A673 (cell line): ENCODE measurements at regions not wholly inside any gene's neighbourhood (a gene's known extent, or its start where the extent isn't known, plus 50 kb on each side); places are given as distances from the start of the nearest gene placed in this dataset.

Experiments
- BruUV-seq: library from RNA; stranded (reverse); fragments of 400-500 nt; replicated peaks from 2 replicates; lab custom pipeline; 2021; lab: Mats Ljungman, UMichigan
- CTCF ChIA-PET: fragments of 300-600 bp; sonication (Branson Sonifier 250); formaldehyde crosslinking; loops from one replicate; lab custom pipeline; 2022; ENCODE audit warnings: antibody characterized with exemption; lab: Charles Lee
- POLR2A ChIA-PET: fragments of 300-600 bp; sonication (Branson Sonifier 250); formaldehyde crosslinking; loops from one replicate; lab custom pipeline; 2022; ENCODE audit warnings: antibody characterized with exemption; ENCODE audit not compliant: low non-redundant PET; lab: Charles Lee
- DNase-seq: peaks from one replicate; pipeline ENCODE4 v3.0.0-alpha.2; 2015; ENCODE audit warnings: low spot score
- H3K27ac ChIP-seq: fragments of 200-600 bp; sonication (generic); 2 replicates; pipeline ENCODE4 v1.5.1; 2016; ENCODE audit warnings: mixed run types, low read depth, mild to moderate bottlenecking, mixed read lengths, antibody characterized with exemption, low read length; ENCODE audit not compliant: poor library complexity, severe bottlenecking
- H3K27me3 ChIP-seq: fragments of 200-600 bp; sonication (generic); replicated peaks from 2 replicates; pipeline ENCODE4 v1.6.1; 2017; ENCODE audit warnings: mixed run types, low read depth, mild to moderate bottlenecking, mixed read lengths, antibody characterized with exemption, low read length; ENCODE audit not compliant: insufficient read depth, poor library complexity
- H3K36me3 ChIP-seq: fragments of 200-600 bp; sonication (generic); 2 replicates; pipeline ENCODE4 v1.6.1; 2016; ENCODE audit warnings: mixed run types, mild to moderate bottlenecking, mixed read lengths, antibody characterized with exemption, low read length; ENCODE audit not compliant: insufficient read depth, poor library complexity, severe bottlenecking
- H3K4me1 ChIP-seq: fragments of 200-600 bp; sonication (generic); 2 replicates; pipeline ENCODE4 v1.6.1; 2017; ENCODE audit warnings: mixed run types, mild to moderate bottlenecking, mixed read lengths, antibody characterized with exemption, low read length; ENCODE audit not compliant: insufficient read depth, poor library complexity, severe bottlenecking
- H3K4me3 ChIP-seq: fragments of 200-600 bp; sonication (generic); 2 replicates; pipeline ENCODE4 v1.5.1; 2016; ENCODE audit warnings: low read depth, mixed run types, mild to moderate bottlenecking, mixed read lengths, low read length; ENCODE audit not compliant: poor library complexity, severe bottlenecking
- H3K9me3 ChIP-seq: fragments of 200-600 bp; sonication (generic); 2 replicates; pipeline ENCODE4 v1.6.1; 2016; ENCODE audit warnings: mixed run types, low read depth, mild to moderate bottlenecking, mixed read lengths, antibody characterized with exemption, low read length; ENCODE audit not compliant: poor library complexity, severe bottlenecking
- CTCF ChIP-seq: fragments of 300-800, 200-600 bp; sonication (generic); conservative IDR thresholded peaks from 2 replicates; pipeline ENCODE4 v1.5.1; 2017; ENCODE audit warnings: low read depth, mild to moderate bottlenecking, antibody characterized with exemption, low read length, moderate library complexity, mixed read lengths
- EZH2 ChIP-seq: fragments of 200-600 bp; sonication (generic); IDR thresholded peaks from 2 replicates; pipeline ENCODE4 v1.6.1; 2017; ENCODE audit warnings: borderline replicate concordance, low read depth, mild to moderate bottlenecking, mixed read lengths, antibody characterized with exemption, low read length; ENCODE audit not compliant: poor library complexity, severe bottlenecking
- intact Hi-C: fragments of 100-400 bp; cut with micrococcal nuclease; formaldehyde crosslinking; loops from one replicate; pipeline ENCODE4 v1.10.0; 2022; ENCODE audit not compliant: unreplicated experiment

GRCh38 chr6:11423667-11424066, 113.9 kb upstream of the TMEM170B start:
- no peak for TF ChIP-seq CTCF
- TF ChIP-seq EZH2: no peak
- DNase-seq: no peak
- Histone ChIP-seq H3K4me1 (no peaks in the 10 kb centered on the region), H3K36me3 (no peaks in the 10 kb centered on the region), H3K9me3 (no peaks in the 10 kb centered on the region), H3K4me3 (no peak overlapping the region), H3K27me3 (no peaks in the 10 kb centered on the region), H3K27ac (no peak overlapping the region)
- CTCF ChIA-PET: no interaction called here
- POLR2A ChIA-PET: no interaction called here
- BruUV-seq: no TSS peak
- intact Hi-C loops: no loop called here

- Histone ChIP-seq H3K4me1 (no peaks in the 10 kb centered on the region), H3K27me3 (no peaks in the 10 kb centered on the region), H3K9me3 (no peaks in the 10 kb centered on the region), H3K27ac (no peak overlapping the region), H3K4me3 (no peak overlapping the region), H3K36me3 (no peaks in the 10 kb centered on the region)
- intact Hi-C loops: no loop called here
- POLR2A ChIA-PET: no interaction called here
- DNase-seq: no peak
- BruUV-seq: no TSS peak
- TF ChIP-seq CTCF: no peak
- TF ChIP-seq EZH2: no peak
- CTCF ChIA-PET: no interaction called here
Measured at GRCh38 chr6:11423072-11423471, 114.5 kb upstream of the TMEM170B start.

GRCh38 chr6:11419763-11420453, 117.6 kb upstream of the TMEM170B start:
- Histone ChIP-seq H3K9me3 (no peaks in the 10 kb centered on the region), H3K27me3 (no peaks in the 10 kb centered on the region), H3K27ac (no peak overlapping the region), H3K36me3 (no peaks in the 10 kb centered on the region), H3K4me1 (no peaks in the 10 kb centered on the region), H3K4me3 (no peak overlapping the region)
- DNase-seq: no peak
- no peak for TF ChIP-seq EZH2
- no peak for TF ChIP-seq CTCF
- POLR2A ChIA-PET: no interaction called here
- intact Hi-C loops: no loop called here
- no TSS peak for BruUV-seq
- CTCF ChIA-PET: no interaction called here
